HCT116 (cell line): ENCODE measurements at regions not wholly inside any gene's neighbourhood (a gene's known extent, or its start where the extent isn't known, plus 50 kb on each side); places are given as distances from the start of the nearest gene placed in this dataset.

ENCODE experiments used
- ATAC-seq: fragments of 200-7000 bp; cut with Tn5 transposase; 2 replicates; pipeline ENCODE4 v1.9.1; 2020; ENCODE audit warnings: mild to moderate bottlenecking, moderate library complexity
- BruUV-seq: library from RNA; stranded (reverse); fragments of 400-500 nt; replicated peaks from 2 replicates; lab custom pipeline; 2021; lab: Mats Ljungman, UMichigan
- CTCF ChIA-PET: fragments of 300-600 bp; sonication (Branson Sonifier 250); formaldehyde crosslinking; loops from one replicate; lab custom pipeline; 2021; ENCODE audit warnings: antibody characterized with exemption; lab: Charles Lee
- POLR2A ChIA-PET: fragments of 300-600, 350-600 bp; sonication (Branson Sonifier 250); formaldehyde crosslinking; loops from one replicate; lab custom pipeline; 2021; ENCODE audit warnings: antibody characterized with exemption; lab: Charles Lee
- RAD21 ChIA-PET, 2 experiments: fragments of 300-600 bp; sonication (Branson Sonifier 250); formaldehyde crosslinking; loops; one replicate each; lab custom pipeline; 2023; ENCODE audit warnings: low total read pairs in 2 of 2; ENCODE audit not compliant: uncharacterized antibody in 2 of 2, unreplicated experiment in 2 of 2, low non-redundant PET in 1 of 2; lab: Charles Lee
- DNase-seq: peaks from one replicate; pipeline ENCODE4 v3.0.0-alpha.2; 2010; ENCODE audit warnings: low read depth, low spot score
- H2AFZ ChIP-seq: fragments of 200-600 bp; shearing (Covaris generic), sonication (generic); 2 replicates; pipeline ENCODE4 v1.6.1; 2017; ENCODE audit warnings: low read depth, mixed run types, mixed read lengths, antibody characterized with exemption, low read length; ENCODE audit not compliant: poor library complexity, severe bottlenecking
- H3K27ac ChIP-seq: 2 replicates; pipeline ENCODE4 v1.5.1; 2012; ENCODE audit warnings: low read depth, low read length
- H3K27me3 ChIP-seq: fragments of 200-600 bp; sonication (generic); 2 replicates; pipeline ENCODE4 v1.6.1; 2016; ENCODE audit warnings: mixed run types, low read length, mixed read lengths; ENCODE audit not compliant: insufficient read depth
- H3K36me3 ChIP-seq, 2 experiments: fragments of 200-500 bp in 1 of 2; fragments of 200-600 bp in 1 of 2; sonication (Bioruptor generic) in 1 of 2; sonication (generic) in 1 of 2; 2 replicates each; pipeline versions ENCODE4 v1.5.1 to v1.6.1; 2014 to 2016; ENCODE audit warnings: low read length in 2 of 2, inconsistent platforms in 1 of 2, mixed read lengths in 1 of 2, mixed run types in 1 of 2; ENCODE audit not compliant: insufficient read depth in 2 of 2, control insufficient read depth in 1 of 2
- H3K4me1 ChIP-seq, 2 experiments: fragments of 200-600 bp in 1 of 2; sonication (generic) in 1 of 2; 2 replicates each; pipeline versions ENCODE4 v1.5.1 to v1.6.1; 2012 to 2017; ENCODE audit warnings: low read length in 2 of 2, inconsistent platforms in 1 of 2, mild to moderate bottlenecking in 1 of 2, mixed read lengths in 1 of 2, mixed run types in 1 of 2, moderate library complexity in 1 of 2; ENCODE audit not compliant: insufficient read depth in 2 of 2, control insufficient read depth in 1 of 2
- H3K4me2 ChIP-seq: fragments of 200-600 bp; sonication (generic); 2 replicates; pipeline ENCODE4 v1.6.1; 2017; ENCODE audit warnings: mixed run types, low read length, mixed read lengths
- H3K4me3 ChIP-seq, 2 experiments: fragments of 200-600 bp in 1 of 2; sonication (generic) in 1 of 2; replicated peaks in 1 of 2; 2 replicates each; pipeline ENCODE4 v1.5.1; 2011 to 2016; ENCODE audit warnings: low read length in 2 of 2, control low read depth in 1 of 2, low read depth in 1 of 2, mild to moderate bottlenecking in 1 of 2, mixed read lengths in 1 of 2, mixed run types in 1 of 2
- H3K79me2 ChIP-seq: fragments of 200-600 bp; sonication (generic); 2 replicates; pipeline ENCODE4 v1.6.1; 2017; ENCODE audit warnings: mild to moderate bottlenecking, mixed run types, low read length, moderate library complexity, mixed read lengths; ENCODE audit not compliant: insufficient read depth
- H3K9ac ChIP-seq: fragments of 200-600 bp; sonication (generic); 2 replicates; pipeline ENCODE4 v1.6.1; 2016; ENCODE audit warnings: low read length, mixed read lengths
- H3K9me2 ChIP-seq: fragments of 200-600 bp; sonication (generic), shearing (Covaris generic); 2 replicates; pipeline ENCODE4 v1.6.1; 2017; ENCODE audit warnings: mixed run types, mild to moderate bottlenecking, moderate library complexity; ENCODE audit not compliant: insufficient read depth
- H3K9me3 ChIP-seq, 2 experiments: fragments of 200-500 bp in 1 of 2; fragments of 200-600 bp in 1 of 2; sonication (Bioruptor generic) in 1 of 2; sonication (generic) in 1 of 2; 2 replicates each; pipeline ENCODE4 v1.6.1; 2014 to 2017; ENCODE audit warnings: low read length in 2 of 2, mixed read lengths in 2 of 2, inconsistent platforms in 1 of 2, low read depth in 1 of 2, mild to moderate bottlenecking in 1 of 2, mixed run types in 1 of 2, moderate library complexity in 1 of 2; ENCODE audit not compliant: control insufficient read depth in 1 of 2, insufficient read depth in 1 of 2
- H4K20me1 ChIP-seq: fragments of 200-600 bp; sonication (generic), shearing (Covaris generic); 2 replicates; pipeline ENCODE4 v1.6.1; 2017; ENCODE audit warnings: mixed run types, mild to moderate bottlenecking, moderate library complexity; ENCODE audit not compliant: insufficient read depth
- ATF3 ChIP-seq: IDR thresholded peaks from 2 replicates; pipeline ENCODE4 v1.6.1; 2012
- CBX3 ChIP-seq: IDR thresholded peaks from 2 replicates; pipeline ENCODE4 v1.6.1; 2012; ENCODE audit warnings: low read depth
- CEBPB ChIP-seq: IDR thresholded peaks from 2 replicates; pipeline ENCODE4 v1.6.1; 2012; ENCODE audit warnings: low read depth
- EGR1 ChIP-seq: IDR thresholded peaks from 2 replicates; pipeline ENCODE4 v1.6.1; 2012; ENCODE audit warnings: low read depth
- ELF1 ChIP-seq: IDR thresholded peaks from 2 replicates; pipeline ENCODE4 v1.6.1; 2012; ENCODE audit warnings: low read depth, borderline replicate concordance
- EZH2 ChIP-seq: fragments of 200-600 bp; sonication (generic); IDR thresholded peaks from 2 replicates; pipeline ENCODE4 v1.6.1; 2017; ENCODE audit warnings: antibody characterized with exemption, mixed run types
- FOSL1 ChIP-seq: IDR thresholded peaks from 2 replicates; pipeline ENCODE4 v1.6.1; 2012; ENCODE audit warnings: low read depth
- POLR2A ChIP-seq: IDR thresholded peaks from 2 replicates; pipeline ENCODE4 v1.7.0; 2011; ENCODE audit warnings: borderline replicate concordance; ENCODE audit not compliant: insufficient read depth, insufficient read length; ENCODE audit errors: extremely low read depth
- POLR2AphosphoS5 ChIP-seq: IDR thresholded peaks from 2 replicates; pipeline ENCODE4 v1.6.1; 2011; ENCODE audit warnings: mild to moderate bottlenecking, low read depth, low read length, moderate library complexity
- REST ChIP-seq: IDR thresholded peaks from 2 replicates; pipeline ENCODE4 v1.6.1; 2012; ENCODE audit warnings: low read depth
- SP1 ChIP-seq: IDR thresholded peaks from 2 replicates; pipeline ENCODE4 v1.6.1; 2012; ENCODE audit warnings: low read depth
- SRF ChIP-seq: IDR thresholded peaks from 2 replicates; pipeline ENCODE4 v1.6.1; 2012; ENCODE audit warnings: low read depth
- TCF7L2 ChIP-seq: IDR thresholded peaks from 2 replicates; pipeline ENCODE4 v1.7.0; 2011; ENCODE audit warnings: borderline replicate concordance, inconsistent platforms; ENCODE audit not compliant: insufficient read depth, insufficient read length; ENCODE audit errors: extremely low read depth
- YY1 ChIP-seq: IDR thresholded peaks from 2 replicates; pipeline ENCODE4 v1.6.1; 2011; ENCODE audit warnings: low read length, low read depth, moderate library complexity, mild to moderate bottlenecking; ENCODE audit not compliant: insufficient replicate concordance; ENCODE audit errors: extremely low read depth
- intact Hi-C: fragments of 100-400 bp; cut with micrococcal nuclease; formaldehyde crosslinking; loops from 2 replicates; pipeline ENCODE4 v1.10.0; 2022
- TF ChIP-seq, protein P1 (sequence below), 3 experiments: fragments of 200-600 bp in 1 of 3; sonication (generic) in 1 of 3; IDR thresholded peaks in 2 of 3; conservative IDR thresholded peaks in 1 of 3; 2 replicates each; pipeline ENCODE4 v1.5.1; 2012 to 2017; ENCODE audit warnings: low read depth in 2 of 3, low read length in 2 of 3, antibody characterized with exemption in 1 of 3, borderline replicate concordance in 1 of 3, control low read depth in 1 of 3, mild to moderate bottlenecking in 1 of 3, mixed read lengths in 1 of 3, mixed run types in 1 of 3, moderate library complexity in 1 of 3; ENCODE audit not compliant: insufficient read depth in 1 of 3

DNA sequence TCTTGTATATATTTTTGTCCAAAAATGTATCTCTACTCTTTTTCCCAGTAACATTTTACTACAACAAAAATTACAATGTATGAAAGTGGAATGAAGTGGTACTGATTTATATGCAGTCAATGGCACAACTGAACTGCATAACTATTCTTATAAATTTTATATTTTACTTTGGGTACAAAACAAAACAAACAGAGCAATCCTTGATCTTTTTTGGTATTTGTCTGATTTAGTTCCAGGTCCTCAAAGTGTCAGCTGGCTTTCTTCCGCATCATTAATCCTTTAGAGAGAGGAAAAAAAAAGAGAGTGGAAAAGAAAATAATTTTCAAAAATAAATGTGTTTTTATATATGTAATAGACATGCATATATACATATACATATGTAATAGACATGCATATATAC, 252.4 kb upstream of the SLIT2 start:
- ATAC-seq: no peak
- Histone ChIP-seq H3K4me2 (no peak overlapping the region), H3K4me3 (no peak overlapping the region), H3K36me3 (no peaks in the 10 kb centered on the region), H3K27ac (no peak overlapping the region), H3K4me1 (no peaks in the 10 kb centered on the region), H3K27me3 (no peaks in the 10 kb centered on the region), H3K9me3 (no peaks in the 10 kb centered on the region), H3K9ac (no peak overlapping the region), H3K79me2 (no peaks in the 10 kb centered on the region), H3K9me2 (no peaks in the 10 kb centered on the region), H2AFZ (no peak overlapping the region), H4K20me1 (no peaks in the 10 kb centered on the region)
- CTCF ChIA-PET: no interaction called here
- no TSS peak for BruUV-seq
- intact Hi-C loops: no loop called here
- POLR2A ChIA-PET: no interaction called here
- no peak for TF ChIP-seq YY1
- no peak for TF ChIP-seq ATF3
- no peak for TF ChIP-seq POLR2A
- TF ChIP-seq, all 23 proteins: peak for 0
- no peak for DNase-seq
- RAD21 ChIA-PET: no interaction called here

GRCh38 chr4:19993242-19993641, 258.5 kb upstream of the SLIT2 start:
- BruUV-seq: no TSS peak
- DNase-seq (no peak), ATAC-seq (no peak)
- no peaks in the 10 kb centered on the region for H3K9me2 ChIP-seq
- H3K4me3 ChIP-seq: no peak overlapping the region
- no peaks in the 10 kb centered on the region for H3K9me3 ChIP-seq
- H3K9ac ChIP-seq: no peak overlapping the region
- intact Hi-C loops: no loop called here
- ChIA-PET POLR2A (no interaction called here), CTCF (no interaction called here), RAD21 (no interaction called here)
- no peak overlapping the region for H2AFZ ChIP-seq
- H3K36me3 ChIP-seq: no peaks in the 10 kb centered on the region
- no peak overlapping the region for H3K27ac ChIP-seq
- no peaks in the 10 kb centered on the region for H3K27me3 ChIP-seq
- H4K20me1 ChIP-seq: no peaks in the 10 kb centered on the region
- no peaks in the 10 kb centered on the region for H3K79me2 ChIP-seq
- H3K4me1 ChIP-seq: no peaks in the 10 kb centered on the region
- H3K4me2 ChIP-seq: no peak overlapping the region
- TF ChIP-seq CBX3: no peak
- TF ChIP-seq SP1: no peak
- no peak for TF ChIP-seq FOSL1
- no peak for TF ChIP-seq POLR2AphosphoS5
- no peak for TF ChIP-seq EZH2
- no peak for TF ChIP-seq YY1
- TF ChIP-seq ELF1: no peak
- TF ChIP-seq, protein P1, sequence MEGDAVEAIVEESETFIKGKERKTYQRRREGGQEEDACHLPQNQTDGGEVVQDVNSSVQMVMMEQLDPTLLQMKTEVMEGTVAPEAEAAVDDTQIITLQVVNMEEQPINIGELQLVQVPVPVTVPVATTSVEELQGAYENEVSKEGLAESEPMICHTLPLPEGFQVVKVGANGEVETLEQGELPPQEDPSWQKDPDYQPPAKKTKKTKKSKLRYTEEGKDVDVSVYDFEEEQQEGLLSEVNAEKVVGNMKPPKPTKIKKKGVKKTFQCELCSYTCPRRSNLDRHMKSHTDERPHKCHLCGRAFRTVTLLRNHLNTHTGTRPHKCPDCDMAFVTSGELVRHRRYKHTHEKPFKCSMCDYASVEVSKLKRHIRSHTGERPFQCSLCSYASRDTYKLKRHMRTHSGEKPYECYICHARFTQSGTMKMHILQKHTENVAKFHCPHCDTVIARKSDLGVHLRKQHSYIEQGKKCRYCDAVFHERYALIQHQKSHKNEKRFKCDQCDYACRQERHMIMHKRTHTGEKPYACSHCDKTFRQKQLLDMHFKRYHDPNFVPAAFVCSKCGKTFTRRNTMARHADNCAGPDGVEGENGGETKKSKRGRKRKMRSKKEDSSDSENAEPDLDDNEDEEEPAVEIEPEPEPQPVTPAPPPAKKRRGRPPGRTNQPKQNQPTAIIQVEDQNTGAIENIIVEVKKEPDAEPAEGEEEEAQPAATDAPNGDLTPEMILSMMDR (IDR thresholded peaks at IDR 0.05 in 2 of 3, conservative IDR thresholded peaks at IDR 0.05 in 1 of 3; ENCODE audit: borderline replicate concordance in 1 of 3, insufficient read depth in 1 of 3, low read depth in 2 of 3, low read length in 2 of 3): no peak
- TF ChIP-seq CEBPB: no peak
- TF ChIP-seq ATF3: no peak
- TF ChIP-seq SRF: no peak
- no peak for TF ChIP-seq EGR1
- no peak for TF ChIP-seq REST
- TF ChIP-seq TCF7L2: no peak
